H9 (cell line): ENCODE measurements at regions not wholly inside any gene's neighbourhood (a gene's known extent, or its start where the extent isn't known, plus 50 kb on each side); places are given as distances from the start of the nearest gene placed in this dataset.

ENCODE experiments used
- DNase-seq: peaks from one replicate; pipeline ENCODE4 v3.0.0-alpha.2; 2017
- H2AFZ ChIP-seq: one replicate; pipeline ENCODE4 v1.6.1; 2013; ENCODE audit warnings: mild to moderate bottlenecking, low read length, control low read depth, moderate library complexity
- H2AK5ac ChIP-seq: 2 replicates; pipeline ENCODE4 v1.6.1; 2013; ENCODE audit warnings: low read length, control low read depth, mixed read lengths; ENCODE audit not compliant: insufficient read length
- H2BK120ac ChIP-seq: one replicate; pipeline ENCODE4 v1.6.1; 2013; ENCODE audit warnings: low read depth, mild to moderate bottlenecking, low read length, control low read depth, inconsistent platforms; ENCODE audit not compliant: poor library complexity, severe bottlenecking
- H2BK12ac ChIP-seq: 2 replicates; pipeline ENCODE4 v1.6.1; 2013; ENCODE audit warnings: low read length, control low read depth, mixed read lengths, low read depth; ENCODE audit not compliant: insufficient read length
- H2BK15ac ChIP-seq: 2 replicates; pipeline ENCODE4 v1.6.1; 2013; ENCODE audit warnings: low read depth, low read length, control low read depth
- H2BK20ac ChIP-seq: one replicate; pipeline ENCODE4 v1.6.1; 2013; ENCODE audit warnings: low read depth, mild to moderate bottlenecking, low read length, control low read depth, inconsistent platforms; ENCODE audit not compliant: poor library complexity, severe bottlenecking
- H2BK5ac ChIP-seq: 2 replicates; pipeline ENCODE4 v1.6.1; 2013; ENCODE audit warnings: low read length, control low read depth, mixed read lengths; ENCODE audit not compliant: insufficient read length
- H3K14ac ChIP-seq: 2 replicates; pipeline ENCODE4 v1.6.1; 2013; ENCODE audit warnings: low read length, control low read depth; ENCODE audit not compliant: insufficient read depth
- H3K18ac ChIP-seq: 2 replicates; pipeline ENCODE4 v1.6.1; 2013; ENCODE audit warnings: low read depth, mild to moderate bottlenecking, mixed read lengths, low read length, control low read depth; ENCODE audit not compliant: insufficient read length
- H3K23ac ChIP-seq: 2 replicates; pipeline ENCODE4 v1.6.1; 2013; ENCODE audit warnings: low read length, control low read depth, mixed read lengths, low read depth; ENCODE audit not compliant: insufficient read length
- H3K23me2 ChIP-seq: 2 replicates; pipeline ENCODE4 v1.6.1; 2013; ENCODE audit warnings: low read depth, mild to moderate bottlenecking, mixed read lengths, low read length, control low read depth; ENCODE audit not compliant: insufficient read length, poor library complexity, severe bottlenecking
- H3K27ac ChIP-seq: 2 replicates; pipeline ENCODE4 v1.5.1; 2013; ENCODE audit warnings: low read length, control low read depth, mixed read lengths, low read depth; ENCODE audit not compliant: insufficient read length
- H3K27me3 ChIP-seq: 2 replicates; pipeline ENCODE4 v1.6.1; 2013; ENCODE audit warnings: low read length, control low read depth, inconsistent platforms; ENCODE audit not compliant: insufficient read depth
- H3K4ac ChIP-seq: 2 replicates; pipeline ENCODE4 v1.6.1; 2013; ENCODE audit warnings: low read depth, mild to moderate bottlenecking, control low read depth, inconsistent platforms, low read length, moderate library complexity
- H3K4me1 ChIP-seq: 2 replicates; pipeline ENCODE4 v1.6.1; 2013; ENCODE audit warnings: low read length, control low read depth, inconsistent platforms; ENCODE audit not compliant: insufficient read depth
- H3K4me2 ChIP-seq: 2 replicates; pipeline ENCODE4 v1.6.1; 2013; ENCODE audit warnings: low read length, control low read depth, mixed read lengths; ENCODE audit not compliant: insufficient read length, insufficient read depth
- H3K56ac ChIP-seq: 2 replicates; pipeline ENCODE4 v1.6.1; 2013; ENCODE audit warnings: low read depth, mild to moderate bottlenecking, mixed read lengths, low read length, control low read depth; ENCODE audit not compliant: insufficient read length
- H3K79me1 ChIP-seq: 2 replicates; pipeline ENCODE4 v1.6.1; 2013; ENCODE audit warnings: low read depth, mild to moderate bottlenecking, moderate library complexity, low read length, control low read depth, inconsistent platforms; ENCODE audit not compliant: insufficient read depth, poor library complexity, severe bottlenecking
- H3K79me2 ChIP-seq: 2 replicates; pipeline ENCODE4 v1.6.1; 2013; ENCODE audit warnings: low read length, control low read depth, inconsistent platforms; ENCODE audit not compliant: insufficient read depth
- H3K9ac ChIP-seq: 2 replicates; pipeline ENCODE4 v1.6.1; 2013; ENCODE audit warnings: low read length, control low read depth, mixed read lengths; ENCODE audit not compliant: insufficient read length; ENCODE audit errors: extremely low read depth
- H3K9me3 ChIP-seq: one replicate; pipeline ENCODE4 v1.6.1; 2013; ENCODE audit warnings: low read depth, low read length, inconsistent platforms; ENCODE audit not compliant: control insufficient read depth
- H3T11ph ChIP-seq: one replicate; pipeline ENCODE4 v1.6.1; 2013; ENCODE audit warnings: mild to moderate bottlenecking, low read length, control low read depth, inconsistent platforms
- H4K20me1 ChIP-seq: one replicate; pipeline ENCODE4 v1.6.1; 2013; ENCODE audit not compliant: control insufficient read depth, insufficient read length, insufficient read depth
- H4K5ac ChIP-seq: 2 replicates; pipeline ENCODE4 v1.6.1; 2013; ENCODE audit warnings: low read depth, mild to moderate bottlenecking, mixed read lengths, low read length, control low read depth; ENCODE audit not compliant: insufficient read length
- H4K8ac ChIP-seq: replicated peaks from 2 replicates; pipeline ENCODE4 v1.6.1; 2013; ENCODE audit warnings: low read length, control low read depth, mixed read lengths, low read depth; ENCODE audit not compliant: insufficient read length
- H4K91ac ChIP-seq: 2 replicates; pipeline ENCODE4 v1.6.1; 2013; ENCODE audit warnings: low read depth, mild to moderate bottlenecking, moderate library complexity, mixed read lengths, low read length, control low read depth; ENCODE audit not compliant: insufficient read length
- H3K27ac Mint-ChIP-seq, 3 experiments: 2 replicates in 2 of 3; 3 replicates in 1 of 3; pipeline ENCODE4 v1.8.0; 2020 to 2021; ENCODE audit warnings: mixed read lengths in 3 of 3, mild to moderate bottlenecking in 1 of 3, moderate library complexity in 1 of 3
- H3K27me3 Mint-ChIP-seq: 2 replicates; pipeline ENCODE4 v1.8.0; 2021; ENCODE audit warnings: low read depth, mild to moderate bottlenecking, moderate library complexity, mixed read lengths
- H3K36me3 Mint-ChIP-seq, 3 experiments: 2 replicates in 2 of 3; 3 replicates in 1 of 3; pipeline ENCODE4 v1.8.0; 2020 to 2021; ENCODE audit warnings: low read depth in 3 of 3, mixed read lengths in 3 of 3; ENCODE audit not compliant: insufficient read depth in 1 of 3
- H3K4me1 Mint-ChIP-seq, 2 experiments: 2 replicates each; pipeline ENCODE4 v1.8.0; 2020; ENCODE audit warnings: mixed read lengths in 2 of 2
- H3K4me3 Mint-ChIP-seq, 2 experiments: 2 replicates in 1 of 2; 3 replicates in 1 of 2; pipeline ENCODE4 v1.8.0; 2020 to 2021; ENCODE audit warnings: mild to moderate bottlenecking in 2 of 2, mixed read lengths in 2 of 2, moderate library complexity in 1 of 2
- H3K9me3 Mint-ChIP-seq, 2 experiments: 2 replicates in 1 of 2; 3 replicates in 1 of 2; pipeline ENCODE4 v1.8.0; 2020; ENCODE audit warnings: mild to moderate bottlenecking in 2 of 2, mixed read lengths in 2 of 2, moderate library complexity in 1 of 2
- WGBS: extraction: QIAGEN DNeasy Blood & Tissue Kit; methylation state at CpG from one replicate; pipeline ENCODE4 v1.1.7; 2013; ENCODE audit warnings: missing lambda C conversion rate, low lambda C conversion rate, mixed read lengths; ENCODE audit not compliant: insufficient read length; ENCODE audit errors: extremely low coverage; 5-methylcytosine and 5-hydroxymethylcytosine counted together
- TF ChIP-seq, protein P1 (sequence below): fragments of 200-600 bp; sonication (generic); conservative IDR thresholded peaks from 3 replicates; pipeline ENCODE4 v1.8.0; 2021; ENCODE audit warnings: antibody characterized with exemption, mild to moderate bottlenecking

DNA sequence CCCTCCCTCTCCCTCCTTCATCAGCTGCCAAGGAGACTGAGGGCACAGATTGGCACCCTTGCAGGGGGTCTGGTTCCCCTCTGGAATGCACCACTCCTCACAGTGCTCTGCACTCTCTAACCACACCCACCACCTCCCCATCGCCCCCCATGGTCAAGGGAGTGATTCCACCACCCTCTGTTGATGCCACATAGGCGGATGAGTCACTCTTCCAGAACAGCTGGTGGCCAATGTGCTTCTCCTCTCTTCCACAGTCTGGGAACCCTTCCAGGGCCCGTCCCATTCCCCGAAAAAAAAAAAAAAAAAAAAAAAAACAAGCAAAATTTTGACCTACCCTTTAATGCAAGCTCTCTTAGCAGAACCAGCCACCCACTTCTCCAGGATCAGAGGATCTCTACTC lies 341.3 kb upstream of the KLF3 start:
- no peak overlapping the region for H3K4ac ChIP-seq
- H3K23me2 ChIP-seq, result no peaks in the 10 kb centered on the region
- no peak overlapping the region for H2BK15ac ChIP-seq
- no peak overlapping the region for H3K23ac ChIP-seq
- peaks cover 0 to 11% of the 10 kb centered on the region in 2 experiments; a peak in 4 of 5 replicates for H3K9me3 Mint-ChIP-seq
- no peaks in the 10 kb centered on the region for H3K79me1 ChIP-seq
- no peak overlapping the region for H2AFZ ChIP-seq
- no peak overlapping the region for H2BK20ac ChIP-seq
- H3K27ac ChIP-seq, result no peak overlapping the region
- no peaks in the 10 kb centered on the region; the same call in none of the 2 replicates for H3K27me3 Mint-ChIP-seq
- H3K4me3 Mint-ChIP-seq, result no peak overlapping the region
- H3K56ac ChIP-seq, result no peak overlapping the region
- no peak overlapping the region for H3K4me2 ChIP-seq
- H2AK5ac ChIP-seq, result no peak overlapping the region
- no peak overlapping the region for H3T11ph ChIP-seq
- H3K4me1 Mint-ChIP-seq, result peaks cover 17 to 18% of the 10 kb centered on the region in 2 experiments
- H3K27me3 ChIP-seq, result no peaks in the 10 kb centered on the region
- H4K8ac ChIP-seq, result no peak overlapping the region
- no peak overlapping the region for H3K9ac ChIP-seq
- no peak overlapping the region for H4K91ac ChIP-seq
- no peaks in the 10 kb centered on the region for H3K79me2 ChIP-seq
- no peak overlapping the region for H2BK5ac ChIP-seq
- H2BK12ac ChIP-seq, result no peak overlapping the region
- H3K36me3 Mint-ChIP-seq, result no peaks in the 10 kb centered on the region; a peak in 1 of 7 replicates
- H3K27ac Mint-ChIP-seq, result no peak overlapping the region
- H3K18ac ChIP-seq, result no peak overlapping the region
- H4K20me1 ChIP-seq, result no peaks in the 10 kb centered on the region
- H2BK120ac ChIP-seq, result no peak overlapping the region
- TF ChIP-seq, protein P1, sequence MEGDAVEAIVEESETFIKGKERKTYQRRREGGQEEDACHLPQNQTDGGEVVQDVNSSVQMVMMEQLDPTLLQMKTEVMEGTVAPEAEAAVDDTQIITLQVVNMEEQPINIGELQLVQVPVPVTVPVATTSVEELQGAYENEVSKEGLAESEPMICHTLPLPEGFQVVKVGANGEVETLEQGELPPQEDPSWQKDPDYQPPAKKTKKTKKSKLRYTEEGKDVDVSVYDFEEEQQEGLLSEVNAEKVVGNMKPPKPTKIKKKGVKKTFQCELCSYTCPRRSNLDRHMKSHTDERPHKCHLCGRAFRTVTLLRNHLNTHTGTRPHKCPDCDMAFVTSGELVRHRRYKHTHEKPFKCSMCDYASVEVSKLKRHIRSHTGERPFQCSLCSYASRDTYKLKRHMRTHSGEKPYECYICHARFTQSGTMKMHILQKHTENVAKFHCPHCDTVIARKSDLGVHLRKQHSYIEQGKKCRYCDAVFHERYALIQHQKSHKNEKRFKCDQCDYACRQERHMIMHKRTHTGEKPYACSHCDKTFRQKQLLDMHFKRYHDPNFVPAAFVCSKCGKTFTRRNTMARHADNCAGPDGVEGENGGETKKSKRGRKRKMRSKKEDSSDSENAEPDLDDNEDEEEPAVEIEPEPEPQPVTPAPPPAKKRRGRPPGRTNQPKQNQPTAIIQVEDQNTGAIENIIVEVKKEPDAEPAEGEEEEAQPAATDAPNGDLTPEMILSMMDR, result no peak
- no peak overlapping the region for H4K5ac ChIP-seq
- H3K4me1 ChIP-seq, result no peaks in the 10 kb centered on the region; the same call in 1 of the 2 replicates
- H3K14ac ChIP-seq, result no peak overlapping the region
- no CpG with 5 or more reads among the region's 4 CpGs for WGBS
- no peak for DNase-seq
- H3K9me3 ChIP-seq, result no peaks in the 10 kb centered on the region
